Muscle of leg (tissue), 3 donors: ENCODE measurements at regions not wholly inside any gene's neighbourhood (a gene's known extent, or its start where the extent isn't known, plus 50 kb on each side); places are given as distances from the start of the nearest gene placed in this dataset.
"Not testable (repeated sequence)": the region's sequence is repeated elsewhere in the genome, so short reads cannot be mapped to it uniquely, and the experiment has no call there.

ENCODE experiments used
- DNase-seq: peaks from one replicate; pipeline ENCODE4 v3.0.0; 2013
- H3K27ac ChIP-seq: one replicate; pipeline ENCODE4 v1.5.1; 2013; ENCODE audit warnings: mild to moderate bottlenecking, low read length, control low read depth
- H3K27me3 ChIP-seq: one replicate; pipeline ENCODE4 v1.6.1; 2013; ENCODE audit warnings: low read length; ENCODE audit not compliant: control insufficient read depth, insufficient read depth
- H3K36me3 ChIP-seq: one replicate; pipeline ENCODE4 v1.6.1; 2013; ENCODE audit warnings: low read length; ENCODE audit not compliant: control insufficient read depth, insufficient read depth
- H3K4me1 ChIP-seq: one replicate; pipeline ENCODE4 v1.6.1; 2013; ENCODE audit warnings: low read length; ENCODE audit not compliant: control insufficient read depth, insufficient read depth
- H3K4me3 ChIP-seq: one replicate; pipeline ENCODE4 v1.5.1; 2013; ENCODE audit warnings: low read length, control low read depth
- H3K9me3 ChIP-seq: replicated peaks from 2 replicates; pipeline ENCODE4 v1.6.1; 2013; ENCODE audit warnings: low read depth, low read length; ENCODE audit not compliant: control insufficient read depth
- WGBS: methylation state at CpG from one replicate; pipeline ENCODE4 v1.1.5; 2013; ENCODE audit warnings: missing lambda C conversion rate; ENCODE audit not compliant: insufficient coverage; 5-methylcytosine and 5-hydroxymethylcytosine counted together

- H3K9me3 ChIP-seq: no peaks in the 10 kb centered on the region
- no peak overlapping the region for H3K4me3 ChIP-seq
- 93% methylated on average over 8 of the region's 8 CpGs for WGBS
- no peak overlapping the region for H3K27ac ChIP-seq
- H3K27me3 ChIP-seq: no peaks in the 10 kb centered on the region
- H3K4me1 ChIP-seq: no peaks in the 10 kb centered on the region
- no peaks in the 10 kb centered on the region for H3K36me3 ChIP-seq
- DNase-seq: no peak
These were observed 1146.0 kb downstream of the UQCRFS1 start for GRCh38 chr19:28066988-28067387.

- H3K4me1 ChIP-seq: no peaks in the 10 kb centered on the region
- H3K4me3 ChIP-seq: no peak overlapping the region
- no peaks in the 10 kb centered on the region for H3K9me3 ChIP-seq
- no peaks in the 10 kb centered on the region for H3K27me3 ChIP-seq
- no peak overlapping the region for H3K27ac ChIP-seq
- H3K36me3 ChIP-seq: no peaks in the 10 kb centered on the region
- 86% methylated on average over 2 of the region's 3 CpGs for WGBS
- DNase-seq: no peak
These were observed 1146.8 kb downstream of the UQCRFS1 start for GRCh38 chr19:28066161-28066560.

- no peak for DNase-seq
- Histone ChIP-seq H3K9me3 (no peaks in the 10 kb centered on the region), H3K36me3 (no peaks in the 10 kb centered on the region), H3K27me3 (no peaks in the 10 kb centered on the region), H3K4me3 (no peak overlapping the region), H3K4me1 (no peaks in the 10 kb centered on the region), H3K27ac (no peak overlapping the region)
- WGBS: 7% methylated on average over 1 of the region's 1 CpG
These were observed 1147.9 kb downstream of the UQCRFS1 start for GRCh38 chr19:28065026-28065425.

GRCh38 chr19:28063702-28064101 lies 1149.2 kb downstream of the UQCRFS1 start:
- WGBS: no CpG with 5 or more reads among the region's 2 CpGs
- no peak for DNase-seq
- Histone ChIP-seq H3K27me3 (no peaks in the 10 kb centered on the region), H3K9me3 (no peaks in the 10 kb centered on the region), H3K27ac (no peak overlapping the region), H3K36me3 (no peaks in the 10 kb centered on the region), H3K4me1 (no peaks in the 10 kb centered on the region), H3K4me3 (no peak overlapping the region)

GRCh38 chr19:28061111-28061510 lies 1151.8 kb downstream of the UQCRFS1 start:
- no peaks in the 10 kb centered on the region for H3K27me3 ChIP-seq
- H3K9me3 ChIP-seq: peaks cover 2% of the 10 kb centered on the region
- no peak overlapping the region for H3K4me3 ChIP-seq
- no peak overlapping the region for H3K27ac ChIP-seq
- WGBS: 75% methylated on average over 1 of the region's 1 CpG
- no peaks in the 10 kb centered on the region for H3K4me1 ChIP-seq
- DNase-seq: no peak
- no peaks in the 10 kb centered on the region for H3K36me3 ChIP-seq

- not testable (repeated sequence) for H3K27ac ChIP-seq, H3K4me1 ChIP-seq, H3K36me3 ChIP-seq, H3K4me3 ChIP-seq, DNase-seq, H3K9me3 ChIP-seq, H3K27me3 ChIP-seq
These were observed 1155.9 kb downstream of the UQCRFS1 start for GRCh38 chr19:28057026-28057425.

- 87% methylated on average over 4 of the region's 6 CpGs for WGBS
- no peak for DNase-seq
- no peaks in the 10 kb centered on the region for H3K27me3 ChIP-seq
These were observed 1161.9 kb downstream of the UQCRFS1 start for GRCh38 chr19:28051047-28051446.

GRCh38 chr19:28049875-28050274 lies 1163.1 kb downstream of the UQCRFS1 start:
- no peak for DNase-seq
- 100% methylated on average over 2 of the region's 2 CpGs for WGBS
- H3K9me3 ChIP-seq: no peaks in the 10 kb centered on the region
- no peaks in the 10 kb centered on the region for H3K36me3 ChIP-seq
- H3K27me3 ChIP-seq: no peaks in the 10 kb centered on the region
- no peak overlapping the region for H3K4me3 ChIP-seq
- H3K27ac ChIP-seq: no peak overlapping the region
- H3K4me1 ChIP-seq: no peaks in the 10 kb centered on the region

More at GRCh38 chr19:28051047-28051446, 1161.9 kb downstream of the UQCRFS1 start:
- H3K27ac ChIP-seq: no peak overlapping the region
- H3K4me3 ChIP-seq: no peak overlapping the region
- no peaks in the 10 kb centered on the region for H3K4me1 ChIP-seq
- H3K36me3 ChIP-seq: no peaks in the 10 kb centered on the region
- no peaks in the 10 kb centered on the region for H3K9me3 ChIP-seq

GRCh38 chr19:28046932-28047331 lies 1166.0 kb downstream of the UQCRFS1 start:
- Histone ChIP-seq H3K27ac (no peak overlapping the region), H3K9me3 (no peaks in the 10 kb centered on the region), H3K36me3 (no peaks in the 10 kb centered on the region), H3K27me3 (no peaks in the 10 kb centered on the region), H3K4me3 (no peak overlapping the region), H3K4me1 (no peaks in the 10 kb centered on the region)
- 40% methylated on average over 1 of the region's 1 CpG for WGBS
- DNase-seq: no peak

GRCh38 chr19:28045621-28046020 lies 1167.3 kb downstream of the UQCRFS1 start:
- no peaks in the 10 kb centered on the region for H3K9me3 ChIP-seq
- no CpG with 5 or more reads among the region's 2 CpGs for WGBS
- no peaks in the 10 kb centered on the region for H3K27me3 ChIP-seq
- H3K4me3 ChIP-seq: no peak overlapping the region
- H3K27ac ChIP-seq: no peak overlapping the region
- DNase-seq: no peak
- no peaks in the 10 kb centered on the region for H3K36me3 ChIP-seq
- no peaks in the 10 kb centered on the region for H3K4me1 ChIP-seq

- Histone ChIP-seq H3K9me3 (no peaks in the 10 kb centered on the region), H3K27ac (no peak overlapping the region), H3K4me3 (no peak overlapping the region), H3K36me3 (no peaks in the 10 kb centered on the region), H3K27me3 (no peaks in the 10 kb centered on the region), H3K4me1 (no peaks in the 10 kb centered on the region)
- 69% methylated on average over 3 of the region's 4 CpGs for WGBS
- DNase-seq: no peak
These were observed 1168.5 kb downstream of the UQCRFS1 start for GRCh38 chr19:28044477-28044876.
